ENCODE measurements at regions not wholly inside any gene's neighbourhood (a gene's known extent, or its start where the extent isn't known, plus 50 kb on each side); places are given as distances from the start of the nearest gene placed in this dataset.

- no peak for DNase-seq
Observed at GRCh38 chr1:55512466-55512865, 297.3 kb upstream of the USP24 start.

- DNase-seq: no peak
Observed at GRCh38 chr1:55507578-55507931, 292.4 kb upstream of the USP24 start.

- no peak for DNase-seq
Observed at GRCh38 chr1:55506740-55507577, 291.8 kb upstream of the USP24 start.

- DNase-seq: no peak
Observed at GRCh38 chr1:55505326-55505725, 290.2 kb upstream of the USP24 start.

- no peak for DNase-seq
Observed at GRCh38 chr1:55504306-55504731, 289.2 kb upstream of the USP24 start.

- no peak for DNase-seq
Observed at GRCh38 chr1:55503663-55504305, 288.6 kb upstream of the USP24 start.

- DNase-seq: no peak
Observed at GRCh38 chr1:55500601-55501000, 285.4 kb upstream of the USP24 start.

- no peak for DNase-seq
Observed at GRCh38 chr1:55490547-55490946, 275.4 kb upstream of the USP24 start.

GRCh38 chr1:55484173-55484572 is 269.0 kb upstream of the USP24 start:
- no peak for DNase-seq

- DNase-seq: no peak
Observed at GRCh38 chr1:55483523-55483922, 268.4 kb upstream of the USP24 start.

- no peak for DNase-seq
Observed at GRCh38 chr1:55481634-55482033, 266.5 kb upstream of the USP24 start.

- no peak for DNase-seq
Observed at GRCh38 chr1:55480029-55480795, 265.0 kb upstream of the USP24 start.

- DNase-seq: no peak
Observed at GRCh38 chr1:55478742-55479141, 263.6 kb upstream of the USP24 start.

GRCh38 chr1:55477953-55478352 is 262.8 kb upstream of the USP24 start:
- no peak for DNase-seq

- DNase-seq: no peak
Observed at GRCh38 chr1:55476445-55477015, 261.4 kb upstream of the USP24 start.

- peak in 1 of 2 donors; percentile 6 for DNase-seq
Observed at GRCh38 chr1:55474168-55474786, 259.1 kb upstream of the USP24 start.

- no peak for DNase-seq
Observed at GRCh38 chr1:55473661-55474060, 258.5 kb upstream of the USP24 start.

- no peak for DNase-seq
Observed at GRCh38 chr1:55472784-55473183, 257.6 kb upstream of the USP24 start.

- DNase-seq: no peak
Observed at GRCh38 chr1:55472115-55472514, 257.0 kb upstream of the USP24 start.

- DNase-seq: no peak
Observed at GRCh38 chr1:55468142-55468795, 253.1 kb upstream of the USP24 start.

- DNase-seq: no peak
Observed at GRCh38 chr1:55466921-55467320, 251.8 kb upstream of the USP24 start.

GRCh38 chr1:55466373-55466772 is 251.2 kb upstream of the USP24 start:
- DNase-seq: no peak
